Islet precursor cell (in vitro differentiated cells): ENCODE measurements at regions not wholly inside any gene's neighbourhood (a gene's known extent, or its start where the extent isn't known, plus 50 kb on each side); places are given as distances from the start of the nearest gene placed in this dataset.

Experiments used
- DNase-seq: peaks from one replicate; pipeline ENCODE4 v3.0.0-alpha.2; 2018

- no peak for DNase-seq
Measured at GRCh38 chr2:76314271-76315020, 603.7 kb upstream of the GCFC2 start.

- DNase-seq = no peak
Measured at GRCh38 chr2:76312236-76312635, 601.5 kb upstream of the GCFC2 start.

GRCh38 chr2:76311728-76312127 lies 601.0 kb upstream of the GCFC2 start:
- DNase-seq = no peak

- no peak for DNase-seq
Measured at GRCh38 chr2:76310894-76311633, 600.3 kb upstream of the GCFC2 start.

- no peak for DNase-seq
Measured at GRCh38 chr2:76307495-76307894, 596.8 kb upstream of the GCFC2 start.

- DNase-seq = no peak
Measured at GRCh38 chr2:76298041-76298440, 587.3 kb upstream of the GCFC2 start.

- no peak for DNase-seq
Measured at GRCh38 chr2:76296438-76296837, 585.7 kb upstream of the GCFC2 start.

- DNase-seq = no peak
Measured at GRCh38 chr2:76295762-76296161, 585.0 kb upstream of the GCFC2 start.

GRCh38 chr2:76288598-76288997 lies 577.9 kb upstream of the GCFC2 start:
- no peak for DNase-seq

- peak; percentile 53 for DNase-seq
Measured at GRCh38 chr2:76288146-76288545, 577.4 kb upstream of the GCFC2 start.

GRCh38 chr2:76283350-76283749 lies 572.6 kb upstream of the GCFC2 start:
- no peak for DNase-seq

- no peak for DNase-seq
Measured at GRCh38 chr2:76281156-76281841, 570.6 kb upstream of the GCFC2 start.

- peak; percentile 59 for DNase-seq
Measured at GRCh38 chr2:76280686-76281085, 570.0 kb upstream of the GCFC2 start.

GRCh38 chr2:76279142-76279541 lies 568.4 kb upstream of the GCFC2 start:
- DNase-seq = no peak

- no peak for DNase-seq
Measured at GRCh38 chr2:76275788-76276187, 565.1 kb upstream of the GCFC2 start.

GRCh38 chr2:76274676-76275075 lies 564.0 kb upstream of the GCFC2 start:
- DNase-seq = no peak

- no peak for DNase-seq
Measured at GRCh38 chr2:76274160-76274559, 563.4 kb upstream of the GCFC2 start.

GRCh38 chr2:76270096-76270710 lies 559.5 kb upstream of the GCFC2 start:
- DNase-seq = peak; percentile 68

GRCh38 chr2:76268902-76269620 lies 558.3 kb upstream of the GCFC2 start:
- no peak for DNase-seq

- DNase-seq = no peak
Measured at GRCh38 chr2:76268484-76268883, 557.8 kb upstream of the GCFC2 start.

- no peak for DNase-seq
Measured at GRCh38 chr2:76257802-76258201, 547.1 kb upstream of the GCFC2 start.

- no peak for DNase-seq
Measured at GRCh38 chr2:76256458-76257088, 545.9 kb upstream of the GCFC2 start.
